Uterus (tissue), 3 donors: ENCODE measurements at regions not wholly inside any gene's neighbourhood (a gene's known extent, or its start where the extent isn't known, plus 50 kb on each side); places are given as distances from the start of the nearest gene placed in this dataset.
"Not testable (repeated sequence)": the region's sequence is repeated elsewhere in the genome, so short reads cannot be mapped to it uniquely, and the experiment has no call there.

Experiments used
- DNase-seq, 2 donors: peaks; one replicate each; pipeline ENCODE4 v3.0.0-alpha.2; 2019 to 2020
- H3K27ac ChIP-seq, 2 donors: fragments of 200-600 bp; sonication (generic); 1 replicate in 1 of 2; 2 replicates in 1 of 2; pipeline ENCODE4 v1.5.1; 2016 to 2018
- H3K27me3 ChIP-seq, 2 donors: fragments of 200-600 bp; sonication (generic); one replicate each; pipeline ENCODE4 v1.5.1; 2018 to 2019; ENCODE audit warnings: control low read depth in 1 of 2
- H3K36me3 ChIP-seq, 2 donors: fragments of 200-600 bp; sonication (generic); one replicate each; pipeline ENCODE4 v1.5.1; 2019; ENCODE audit warnings: control low read depth in 1 of 2
- H3K4me1 ChIP-seq, 2 donors: fragments of 200-600 bp; sonication (generic); one replicate each; pipeline ENCODE4 v1.5.1; 2018 to 2019; ENCODE audit warnings: control low read depth in 1 of 2
- H3K4me3 ChIP-seq, 2 donors: fragments of 200-600 bp; sonication (generic); 1 replicate in 1 of 2; 2 replicates in 1 of 2; pipeline ENCODE4 v1.5.1; 2018 to 2019; ENCODE audit warnings: mild to moderate bottlenecking in 1 of 2
- H3K9me3 ChIP-seq, 2 donors: fragments of 200-600 bp; sonication (generic); one replicate each; pipeline ENCODE4 v1.5.1; 2019; ENCODE audit warnings: control low read depth in 1 of 2
- CTCF ChIP-seq, 4 experiments: fragments of 200-600 bp in 2 of 4; fragments of 450-650 bp in 2 of 4; sonication (generic) in 2 of 4; IDR thresholded peaks; one replicate each; pipeline ENCODE4 v1.5.1; 2016 to 2019; ENCODE audit warnings: antibody characterized with exemption in 4 of 4, mild to moderate bottlenecking in 2 of 4, moderate library complexity in 1 of 4
- POLR2A ChIP-seq, 2 donors: fragments of 450-650 bp; IDR thresholded peaks; one replicate each; pipeline ENCODE4 v1.6.1; 2016; ENCODE audit warnings: antibody characterized with exemption in 2 of 2, mild to moderate bottlenecking in 1 of 2, moderate library complexity in 1 of 2
- intact Hi-C: fragments of 100-400 bp; cut with DNase I; formaldehyde crosslinking; loops from one replicate; pipeline ENCODE4 v1.15.1; 2023; ENCODE audit warnings: low total_unique reads
- donor health status: DM: yes; HTN: yes; CAD: no.

GRCh38 chr5:1734271-1734907 is 65.2 kb downstream of the MRPL36 start:
- no peaks in the 10 kb centered on the region for H3K27me3 ChIP-seq
- intact Hi-C loops = no loop called here
- H3K9me3 ChIP-seq = no peaks in the 10 kb centered on the region
- no peaks in the 10 kb centered on the region for H3K4me1 ChIP-seq
- no peak overlapping the region for H3K4me3 ChIP-seq
- no peaks in the 10 kb centered on the region for H3K36me3 ChIP-seq
- DNase-seq = no peak
- H3K27ac ChIP-seq = no peak overlapping the region
- TF ChIP-seq CTCF (IDR thresholded peaks at IDR 0.05) (no peak), POLR2A (IDR thresholded peaks at IDR 0.05) (no peak)

GRCh38 chr5:1733369-1733768 is 66.3 kb downstream of the MRPL36 start:
- DNase-seq = no peak
- no peaks in the 10 kb centered on the region for H3K4me1 ChIP-seq
- TF ChIP-seq POLR2A (IDR thresholded peaks at IDR 0.05) = no peak
- no peak for TF ChIP-seq CTCF (IDR thresholded peaks at IDR 0.05)
- H3K27ac ChIP-seq = no peak overlapping the region
- H3K36me3 ChIP-seq = no peaks in the 10 kb centered on the region
- no peaks in the 10 kb centered on the region for H3K9me3 ChIP-seq
- no peak overlapping the region for H3K4me3 ChIP-seq
- intact Hi-C loops = no loop called here
- H3K27me3 ChIP-seq = no peaks in the 10 kb centered on the region

- H3K4me3 ChIP-seq = no peak overlapping the region
- no peaks in the 10 kb centered on the region for H3K27me3 ChIP-seq
- no peak for TF ChIP-seq POLR2A (IDR thresholded peaks at IDR 0.05)
- TF ChIP-seq CTCF (IDR thresholded peaks at IDR 0.05) = no peak
- no peaks in the 10 kb centered on the region for H3K9me3 ChIP-seq
- intact Hi-C loops = no loop called here
- DNase-seq = no peak
- H3K36me3 ChIP-seq = no peaks in the 10 kb centered on the region
- H3K27ac ChIP-seq = no peak overlapping the region
- no peaks in the 10 kb centered on the region for H3K4me1 ChIP-seq
Measured at GRCh38 chr5:1732945-1733344, 66.7 kb downstream of the MRPL36 start.

- Histone ChIP-seq H3K4me3 (no peak overlapping the region), H3K27ac (no peak overlapping the region)
- DNase-seq = no peak
Measured at GRCh38 chr5:1732238-1732941, 67.2 kb downstream of the MRPL36 start.

GRCh38 chr5:1731855-1732237 is 67.8 kb downstream of the MRPL36 start:
- H3K4me1 ChIP-seq, H3K27ac ChIP-seq, DNase-seq, intact Hi-C loops, H3K36me3 ChIP-seq, H3K4me3 ChIP-seq, H3K9me3 ChIP-seq, H3K27me3 ChIP-seq: not testable (repeated sequence)

More at GRCh38 chr5:1732238-1732941, 67.2 kb downstream of the MRPL36 start:
- no peaks in the 10 kb centered on the region for H3K27me3 ChIP-seq
- no peaks in the 10 kb centered on the region for H3K36me3 ChIP-seq
- H3K4me1 ChIP-seq = no peaks in the 10 kb centered on the region
- H3K9me3 ChIP-seq = no peaks in the 10 kb centered on the region
- intact Hi-C loops = no loop called here
- TF ChIP-seq CTCF (IDR thresholded peaks at IDR 0.05) (no peak), POLR2A (IDR thresholded peaks at IDR 0.05) (no peak)
